ENCODE measurements at regions not wholly inside any gene's neighbourhood (a gene's known extent, or its start where the extent isn't known, plus 50 kb on each side); places are given as distances from the start of the nearest gene placed in this dataset.

- no peaks in the 10 kb centered on the region for H3K9me3 ChIP-seq (replicated peaks; ENCODE audit: insufficient read depth, low read length)
- H3K79me2 ChIP-seq (ENCODE audit: low read length), result no peaks in the 10 kb centered on the region
- no peaks in the 10 kb centered on the region for H3F3A ChIP-seq (ENCODE audit: insufficient read depth, low read length)
- no peaks in the 10 kb centered on the region for H3K36me3 ChIP-seq (replicated peaks; ENCODE audit: insufficient read depth, low read length)
- no peak overlapping the region for H2AFZ ChIP-seq (ENCODE audit: low read length)
- H4K20me1 ChIP-seq (ENCODE audit: insufficient read depth, low read length), result no peaks in the 10 kb centered on the region
- no peak overlapping the region for H3K27ac ChIP-seq (ENCODE audit: low read length)
- DNase-seq, result no peak
- TF ChIP-seq EZH2 (optimal IDR thresholded peaks at IDR 0.05; ENCODE audit: low read depth, low read length) (no peak), EZH2phosphoT487 (IDR thresholded peaks at IDR 0.05; ENCODE audit: low read length) (no peak), CTCF (IDR thresholded peaks at IDR 0.05; ENCODE audit: low read length) (no peak)
- no peak overlapping the region for H3K4me3 ChIP-seq (ENCODE audit: low read length)
- H3K9me2 ChIP-seq (replicated peaks; ENCODE audit: insufficient read depth, low read length), result no peaks in the 10 kb centered on the region
- no peak overlapping the region for H3K4me2 ChIP-seq (ENCODE audit: low read depth, low read length)
- H3K27me3 ChIP-seq (replicated peaks; ENCODE audit: insufficient read depth, low read length), result no peaks in the 10 kb centered on the region
- no peak overlapping the region for H3K9ac ChIP-seq (ENCODE audit: low read length)
- H3K4me1 ChIP-seq (ENCODE audit: low read length), result no peaks in the 10 kb centered on the region
Observed at GRCh38 chr16:60181536-60181935, 1447.4 kb upstream of the GOT2 start.

GRCh38 chr16:60180609-60181008, 1446.5 kb upstream of the GOT2 start:
- Histone ChIP-seq H3K36me3 (replicated peaks; ENCODE audit: insufficient read depth, low read length) (no peaks in the 10 kb centered on the region), H3K4me1 (ENCODE audit: low read length) (no peaks in the 10 kb centered on the region), H4K20me1 (ENCODE audit: insufficient read depth, low read length) (no peaks in the 10 kb centered on the region), H3K9me2 (replicated peaks; ENCODE audit: insufficient read depth, low read length) (no peaks in the 10 kb centered on the region), H3K4me3 (ENCODE audit: low read length) (no peak overlapping the region), H3K27me3 (replicated peaks; ENCODE audit: insufficient read depth, low read length) (no peaks in the 10 kb centered on the region), H3K9me3 (replicated peaks; ENCODE audit: insufficient read depth, low read length) (no peaks in the 10 kb centered on the region), H3K79me2 (ENCODE audit: low read length) (no peaks in the 10 kb centered on the region), H2AFZ (ENCODE audit: low read length) (no peak overlapping the region), H3K27ac (ENCODE audit: low read length) (no peak overlapping the region), H3K4me2 (ENCODE audit: low read depth, low read length) (no peak overlapping the region), H3F3A (ENCODE audit: insufficient read depth, low read length) (no peaks in the 10 kb centered on the region), H3K9ac (ENCODE audit: low read length) (no peak overlapping the region)
- DNase-seq, result no peak
- TF ChIP-seq EZH2phosphoT487 (IDR thresholded peaks at IDR 0.05; ENCODE audit: low read length) (no peak), CTCF (IDR thresholded peaks at IDR 0.05; ENCODE audit: low read length) (no peak), EZH2 (optimal IDR thresholded peaks at IDR 0.05; ENCODE audit: low read depth, low read length) (no peak)

GRCh38 chr16:60170196-60170595, 1436.1 kb upstream of the GOT2 start:
- H3K4me3 ChIP-seq (ENCODE audit: low read length), result no peak overlapping the region
- no peaks in the 10 kb centered on the region for H3K9me3 ChIP-seq (replicated peaks; ENCODE audit: insufficient read depth, low read length)

More at GRCh38 chr16:60170196-60170595, 1436.1 kb upstream of the GOT2 start:
- Histone ChIP-seq H3K4me2 (ENCODE audit: low read depth, low read length) (no peak overlapping the region), H2AFZ (ENCODE audit: low read length) (no peak overlapping the region), H3K9ac (ENCODE audit: low read length) (no peak overlapping the region), H3K4me1 (ENCODE audit: low read length) (no peaks in the 10 kb centered on the region), H3K79me2 (ENCODE audit: low read length) (no peaks in the 10 kb centered on the region), H3K36me3 (replicated peaks; ENCODE audit: insufficient read depth, low read length) (no peaks in the 10 kb centered on the region), H4K20me1 (ENCODE audit: insufficient read depth, low read length) (no peaks in the 10 kb centered on the region), H3K9me2 (replicated peaks; ENCODE audit: insufficient read depth, low read length) (no peaks in the 10 kb centered on the region), H3K27ac (ENCODE audit: low read length) (no peak overlapping the region), H3F3A (ENCODE audit: insufficient read depth, low read length) (no peaks in the 10 kb centered on the region), H3K27me3 (replicated peaks; ENCODE audit: insufficient read depth, low read length) (no peaks in the 10 kb centered on the region)
- DNase-seq, result no peak
- no peak for TF ChIP-seq CTCF (IDR thresholded peaks at IDR 0.05; ENCODE audit: low read length)
- no peak for TF ChIP-seq EZH2 (optimal IDR thresholded peaks at IDR 0.05; ENCODE audit: low read depth, low read length)
- no peak for TF ChIP-seq EZH2phosphoT487 (IDR thresholded peaks at IDR 0.05; ENCODE audit: low read length)
